IMR-90 (cell line): ENCODE measurements at regions not wholly inside any gene's neighbourhood (a gene's known extent, or its start where the extent isn't known, plus 50 kb on each side); places are given as distances from the start of the nearest gene placed in this dataset.

Source experiments
- ATAC-seq: fragments of 200-7000 bp; cut with Tn5 transposase; 2 replicates; pipeline ENCODE4 v1.9.1; 2020; ENCODE audit warnings: low read depth, mild to moderate bottlenecking, moderate library complexity
- BruUV-seq: library from RNA; stranded (reverse); fragments of 400-500 nt; replicated peaks from 2 replicates; lab custom pipeline; 2021; lab: Mats Ljungman, UMichigan
- CTCF ChIA-PET: fragments of 300-600 bp; formaldehyde crosslinking; extraction: SDS; loops from one replicate; lab custom pipeline; 2021; ENCODE audit warnings: antibody characterized with exemption; lab: Yijun Ruan, JAX
- POLR2A ChIA-PET: fragments of 300-600 bp; sonication (Branson Sonifier 250); formaldehyde crosslinking; loops from one replicate; lab custom pipeline; 2022; ENCODE audit warnings: antibody characterized with exemption; ENCODE audit not compliant: unreplicated experiment; lab: Charles Lee
- DNase-seq: peaks from one replicate; pipeline ENCODE4 v3.0.0; 2013
- H2AFZ ChIP-seq: replicated peaks from 2 replicates; pipeline ENCODE3; 2013; ENCODE audit warnings: low read length, mild to moderate bottlenecking; ENCODE audit not compliant: poor library complexity
- H2AK5ac ChIP-seq: 2 replicates; pipeline ENCODE4 v1.6.1; 2013; ENCODE audit warnings: low read depth, low read length, inconsistent platforms
- H2AK9ac ChIP-seq: replicated peaks from 2 replicates; pipeline ENCODE3; 2013; ENCODE audit warnings: mild to moderate bottlenecking, low read depth, low read length, moderate library complexity; ENCODE audit not compliant: poor library complexity
- H2BK120ac ChIP-seq: 2 replicates; pipeline ENCODE4 v1.6.1; 2013; ENCODE audit warnings: low read depth, low read length, inconsistent platforms
- H2BK15ac ChIP-seq: 3 replicates; pipeline ENCODE4 v1.6.1; 2013; ENCODE audit warnings: low read depth, low read length, inconsistent platforms
- H2BK20ac ChIP-seq: 2 replicates; pipeline ENCODE4 v1.6.1; 2013; ENCODE audit warnings: low read depth, mild to moderate bottlenecking, inconsistent platforms, low read length, moderate library complexity
- H2BK5ac ChIP-seq: 2 replicates; pipeline ENCODE4 v1.6.1; 2013; ENCODE audit warnings: mild to moderate bottlenecking, low read depth, low read length, inconsistent platforms; ENCODE audit not compliant: poor library complexity, severe bottlenecking
- H3K14ac ChIP-seq: replicated peaks from 2 replicates; pipeline ENCODE4 v1.6.1; 2013; ENCODE audit warnings: low read depth, low read length, inconsistent platforms
- H3K18ac ChIP-seq: 2 replicates; pipeline ENCODE4 v1.6.1; 2013; ENCODE audit warnings: low read depth, low read length, control low read depth
- H3K23ac ChIP-seq: 2 replicates; pipeline ENCODE4 v1.6.1; 2013; ENCODE audit warnings: low read depth, low read length, inconsistent platforms
- H3K27ac ChIP-seq: 2 replicates; pipeline ENCODE4 v1.5.1; 2013; ENCODE audit warnings: mild to moderate bottlenecking, control low read depth, low read length; ENCODE audit not compliant: insufficient read depth
- H3K27me3 ChIP-seq: 2 replicates; pipeline ENCODE4 v1.6.1; 2013; ENCODE audit warnings: low read length; ENCODE audit not compliant: control insufficient read depth, insufficient read depth
- H3K36me3 ChIP-seq: 2 replicates; pipeline ENCODE4 v1.6.1; 2013; ENCODE audit warnings: low read length, mixed read lengths; ENCODE audit not compliant: control insufficient read depth, insufficient read depth
- H3K4ac ChIP-seq: 2 replicates; pipeline ENCODE4 v1.6.1; 2013; ENCODE audit warnings: low read depth, low read length, inconsistent platforms
- H3K4me1 ChIP-seq: 2 replicates; pipeline ENCODE4 v1.6.1; 2013; ENCODE audit warnings: low read length, mixed read lengths; ENCODE audit not compliant: control insufficient read depth, insufficient read depth
- H3K4me2 ChIP-seq: 2 replicates; pipeline ENCODE4 v1.6.1; 2013; ENCODE audit warnings: low read depth, mild to moderate bottlenecking, control low read depth, low read length, moderate library complexity
- H3K4me3 ChIP-seq: 2 replicates; pipeline ENCODE4 v1.5.1; 2013; ENCODE audit warnings: low read depth, mild to moderate bottlenecking, control low read depth, low read length, moderate library complexity; ENCODE audit not compliant: insufficient read depth
- H3K56ac ChIP-seq: 2 replicates; pipeline ENCODE4 v1.6.1; 2013; ENCODE audit warnings: low read length, inconsistent platforms; ENCODE audit not compliant: insufficient read depth; ENCODE audit errors: extremely low read depth
- H3K79me1 ChIP-seq, 2 experiments: 2 replicates each; pipeline ENCODE4 v1.6.1; 2013; ENCODE audit warnings: low read length in 2 of 2, inconsistent platforms in 1 of 2, low read depth in 1 of 2
- H3K9ac ChIP-seq: 2 replicates; pipeline ENCODE4 v1.6.1; 2013; ENCODE audit warnings: low read depth, low read length, control low read depth
- H3K9me1 ChIP-seq: 2 replicates; pipeline ENCODE4 v1.6.1; 2013; ENCODE audit warnings: low read length, inconsistent platforms; ENCODE audit not compliant: insufficient read depth
- H3K9me3 ChIP-seq: 2 replicates; pipeline ENCODE4 v1.6.1; 2013; ENCODE audit warnings: low read length; ENCODE audit not compliant: control insufficient read depth, insufficient read depth
- H4K20me1 ChIP-seq: 2 replicates; pipeline ENCODE4 v1.6.1; 2013; ENCODE audit warnings: low read length, inconsistent platforms; ENCODE audit not compliant: insufficient read depth
- H4K5ac ChIP-seq: 2 replicates; pipeline ENCODE4 v1.6.1; 2013; ENCODE audit warnings: mild to moderate bottlenecking, low read depth, low read length, control low read depth
- H4K8ac ChIP-seq, 2 experiments: 2 replicates each; pipeline ENCODE4 v1.6.1; 2013; ENCODE audit warnings: low read depth in 2 of 2, low read length in 2 of 2, control low read depth in 1 of 2, inconsistent platforms in 1 of 2
- H4K91ac ChIP-seq: 2 replicates; pipeline ENCODE4 v1.6.1; 2013; ENCODE audit warnings: low read depth, low read length, inconsistent platforms; ENCODE audit not compliant: insufficient read depth
- BHLHE40 ChIP-seq: fragments of 150-350 bp; IDR thresholded peaks from 2 replicates; pipeline ENCODE4 v1.6.1; 2016; ENCODE audit warnings: mild to moderate bottlenecking, low read depth, low read length
- CEBPB ChIP-seq: IDR thresholded peaks from 2 replicates; pipeline ENCODE4 v1.6.1; 2012; ENCODE audit warnings: low read depth, low read length, improper control_type of control experiment
- CHD1 ChIP-seq: IDR thresholded peaks from 2 replicates; pipeline ENCODE4 v1.6.1; 2012; ENCODE audit warnings: low read depth, low read length, improper control_type of control experiment
- CTCF ChIP-seq: conservative IDR thresholded peaks from 2 replicates; pipeline ENCODE4 v1.5.1; 2012; ENCODE audit warnings: mild to moderate bottlenecking, low read depth, low read length, improper control_type of control experiment
- ELK1 ChIP-seq: fragments of 150-350 bp; IDR thresholded peaks from 2 replicates; pipeline ENCODE4 v1.6.1; 2016; ENCODE audit warnings: low read depth, mild to moderate bottlenecking, low read length, moderate library complexity, borderline replicate concordance
- FOS ChIP-seq: fragments of 150-350 bp; IDR thresholded peaks from 2 replicates; pipeline ENCODE4 v1.6.1; 2016; ENCODE audit warnings: low read depth, low read length
- MAFK ChIP-seq: IDR thresholded peaks from 2 replicates; pipeline ENCODE4 v1.6.1; 2012; ENCODE audit warnings: low read depth, low read length, improper control_type of control experiment
- MAZ ChIP-seq: IDR thresholded peaks from 2 replicates; pipeline ENCODE4 v1.6.1; 2012; ENCODE audit warnings: low read depth, mild to moderate bottlenecking, low read length, improper control_type of control experiment, moderate library complexity, borderline replicate concordance
- MXI1 ChIP-seq: IDR thresholded peaks from 2 replicates; pipeline ENCODE4 v1.6.1; 2012; ENCODE audit warnings: low read depth, mild to moderate bottlenecking, low read length, moderate library complexity, borderline replicate concordance
- NFE2L2 ChIP-seq: fragments of 150-350 bp; IDR thresholded peaks from 2 replicates; pipeline ENCODE4 v1.6.1; 2016; ENCODE audit warnings: low read depth, mild to moderate bottlenecking, low read length
- POLR2A ChIP-seq: IDR thresholded peaks from 2 replicates; pipeline ENCODE4 v1.6.1; 2012; ENCODE audit warnings: mild to moderate bottlenecking, low read depth, low read length
- RAD21 ChIP-seq: IDR thresholded peaks from 2 replicates; pipeline ENCODE4 v1.6.1; 2012; ENCODE audit warnings: low read length, improper control_type of control experiment
- RCOR1 ChIP-seq: IDR thresholded peaks from 2 replicates; pipeline ENCODE4 v1.6.1; 2012; ENCODE audit warnings: mild to moderate bottlenecking, low read length, improper control_type of control experiment; ENCODE audit not compliant: insufficient replicate concordance
- SMC3 ChIP-seq: fragments of 150-350 bp; IDR thresholded peaks from 2 replicates; pipeline ENCODE4 v1.6.1; 2016; ENCODE audit warnings: low read depth, mild to moderate bottlenecking, antibody characterized with exemption, low read length, moderate library complexity
- USF2 ChIP-seq: fragments of 150-350 bp; IDR thresholded peaks from 2 replicates; pipeline ENCODE4 v1.6.1; 2017; ENCODE audit warnings: mild to moderate bottlenecking, antibody characterized with exemption, low read length, low read depth
- WGBS, 2 experiments: methylation state at CpG; one replicate each; pipeline versions ENCODE4 v1.1.5 to v1.1.7; 2013; ENCODE audit warnings: missing lambda C conversion rate in 2 of 2; ENCODE audit not compliant: insufficient read length in 1 of 2; ENCODE audit errors: extremely low coverage in 2 of 2; 5-methylcytosine and 5-hydroxymethylcytosine counted together
- dilution Hi-C: fragments of 300-500 bp; cut with HindIII; formaldehyde crosslinking; loops from one replicate; pipeline ENCODE4 v1.14.3; 2018; ENCODE audit warnings: low sequenced_read_pairs; ENCODE audit not compliant: unreplicated experiment
- in situ Hi-C: fragments of 300-500 bp; cut with MboI; formaldehyde crosslinking; loops from 3 replicates; pipeline ENCODE4 v1.14.3; 2019; ENCODE audit warnings: low sequenced_read_pairs, inconsistent platforms, mixed read lengths
- intact Hi-C: fragments of 100-400 bp; cut with micrococcal nuclease; formaldehyde crosslinking; loops from 2 replicates; pipeline ENCODE4 v1.10.0; 2022

- no peak overlapping the region for H4K8ac ChIP-seq
- no CpG with 5 or more reads among the region's 9 CpGs for WGBS, 2 experiments
- ChIA-PET POLR2A (no interaction called here), CTCF (interaction anchor here (0.6 kb wide), 1 partner anchor 26 kb away, joined by 3 read pairs; no protein-coding TSS in a partner anchor)
- ATAC-seq (no peak), DNase-seq (no peak)
- dilution Hi-C loops: no loop called here
- no TSS peak for BruUV-seq
- TF ChIP-seq CHD1 (no peak), ELK1 (no peak), BHLHE40 (no peak), POLR2A (no peak), NFE2L2 (no peak), RAD21 (no peak), SMC3 (no peak), CEBPB (no peak), MXI1 (no peak), USF2 (no peak), CTCF (no peak), FOS (no peak), MAFK (no peak), RCOR1 (no peak), MAZ (no peak)
- H3K4me3 ChIP-seq: no peak overlapping the region
- H3K27ac ChIP-seq: no peak overlapping the region
- H3K79me1 ChIP-seq: no peaks in the 10 kb centered on the region
- no peak overlapping the region for H4K91ac ChIP-seq
- H3K4ac ChIP-seq: no peak overlapping the region
- no peak overlapping the region for H2AK9ac ChIP-seq
- no peak overlapping the region for H3K9ac ChIP-seq
- H2BK20ac ChIP-seq: no peak overlapping the region
- no peak overlapping the region for H2BK5ac ChIP-seq
- no peak overlapping the region for H2AFZ ChIP-seq
- no peak overlapping the region for H4K5ac ChIP-seq
- no peak overlapping the region for H2BK120ac ChIP-seq
- intact Hi-C loops: no loop called here
- in situ Hi-C loops: no loop called here
- H3K36me3 ChIP-seq: no peaks in the 10 kb centered on the region
- no peaks in the 10 kb centered on the region for H3K9me1 ChIP-seq
- no peak overlapping the region for H3K18ac ChIP-seq
- H3K14ac ChIP-seq: no peak overlapping the region
- H3K27me3 ChIP-seq: no peaks in the 10 kb centered on the region
- H3K56ac ChIP-seq: no peak overlapping the region
- H3K4me1 ChIP-seq: 0 out of 2 replicates have a peak, but pooled peaks cover 1% of the 10 kb centered on the region
- H3K9me3 ChIP-seq: no peaks in the 10 kb centered on the region
- no peak overlapping the region for H3K23ac ChIP-seq
- no peak overlapping the region for H2AK5ac ChIP-seq
- H3K4me2 ChIP-seq: no peak overlapping the region
- H2BK15ac ChIP-seq: no peak overlapping the region
- no peaks in the 10 kb centered on the region for H4K20me1 ChIP-seq
These were observed 61.3 kb upstream of the PIK3R1 start for GRCh38 chr5:68154119-68154857.
